HepG2 (cell line): ENCODE measurements at regions not wholly inside any gene's neighbourhood (a gene's known extent, or its start where the extent isn't known, plus 50 kb on each side); places are given as distances from the start of the nearest gene placed in this dataset.

Source experiments
- CTCF ChIP-seq: sonication (generic); formaldehyde crosslinking; IDR thresholded peaks from 2 replicates; pipeline ENCODE4 v1.5.0; 2020; ENCODE audit warnings: mild to moderate bottlenecking, missing genetic modification reagents, moderate library complexity
- SOX6 ChIP-seq, 2 experiments: fragments of 450-650 bp in 1 of 2; sonication (generic) in 1 of 2; formaldehyde crosslinking in 1 of 2; IDR thresholded peaks; 2 replicates each; pipeline versions ENCODE4 v1.4.0 to v1.6.1; 2017 to 2020; ENCODE audit warnings: antibody characterized with exemption in 1 of 2, mild to moderate bottlenecking in 1 of 2, missing genetic modification reagents in 1 of 2
- TF ChIP-seq, protein P1 (sequence below): sonication (generic); formaldehyde crosslinking; IDR thresholded peaks from 2 replicates; pipeline ENCODE4 v1.4.0; 2020; ENCODE audit warnings: mild to moderate bottlenecking, missing genetic modification reagents

DNA sequence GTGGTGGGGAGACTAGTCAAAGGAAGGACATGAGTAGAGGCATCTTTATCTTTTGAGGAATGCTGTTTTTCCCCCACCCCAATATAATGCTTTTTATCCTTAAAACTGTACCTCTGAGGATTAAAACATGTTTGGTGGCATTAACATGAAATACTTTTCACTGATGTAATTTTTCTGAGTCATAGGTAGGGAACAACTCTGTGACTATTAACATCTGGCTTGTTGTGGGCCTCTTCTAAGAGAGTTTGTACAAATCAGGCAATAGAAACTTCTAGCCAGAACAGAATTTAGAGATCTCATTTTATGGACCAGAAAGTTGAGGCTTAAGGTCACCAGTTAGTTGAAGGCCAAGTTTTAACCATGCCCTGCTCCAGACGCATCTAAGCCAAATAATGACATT lies 207.6 kb downstream of the SOX3 start:
- TF ChIP-seq SOX6 (IDR thresholded peaks at IDR 0.05) (no peak), SOX6 (CRISPR knock-in tag; IDR thresholded peaks at IDR 0.05) (no peak), CTCF (CRISPR knock-in tag) (no peak)
- TF ChIP-seq, protein P1, sequence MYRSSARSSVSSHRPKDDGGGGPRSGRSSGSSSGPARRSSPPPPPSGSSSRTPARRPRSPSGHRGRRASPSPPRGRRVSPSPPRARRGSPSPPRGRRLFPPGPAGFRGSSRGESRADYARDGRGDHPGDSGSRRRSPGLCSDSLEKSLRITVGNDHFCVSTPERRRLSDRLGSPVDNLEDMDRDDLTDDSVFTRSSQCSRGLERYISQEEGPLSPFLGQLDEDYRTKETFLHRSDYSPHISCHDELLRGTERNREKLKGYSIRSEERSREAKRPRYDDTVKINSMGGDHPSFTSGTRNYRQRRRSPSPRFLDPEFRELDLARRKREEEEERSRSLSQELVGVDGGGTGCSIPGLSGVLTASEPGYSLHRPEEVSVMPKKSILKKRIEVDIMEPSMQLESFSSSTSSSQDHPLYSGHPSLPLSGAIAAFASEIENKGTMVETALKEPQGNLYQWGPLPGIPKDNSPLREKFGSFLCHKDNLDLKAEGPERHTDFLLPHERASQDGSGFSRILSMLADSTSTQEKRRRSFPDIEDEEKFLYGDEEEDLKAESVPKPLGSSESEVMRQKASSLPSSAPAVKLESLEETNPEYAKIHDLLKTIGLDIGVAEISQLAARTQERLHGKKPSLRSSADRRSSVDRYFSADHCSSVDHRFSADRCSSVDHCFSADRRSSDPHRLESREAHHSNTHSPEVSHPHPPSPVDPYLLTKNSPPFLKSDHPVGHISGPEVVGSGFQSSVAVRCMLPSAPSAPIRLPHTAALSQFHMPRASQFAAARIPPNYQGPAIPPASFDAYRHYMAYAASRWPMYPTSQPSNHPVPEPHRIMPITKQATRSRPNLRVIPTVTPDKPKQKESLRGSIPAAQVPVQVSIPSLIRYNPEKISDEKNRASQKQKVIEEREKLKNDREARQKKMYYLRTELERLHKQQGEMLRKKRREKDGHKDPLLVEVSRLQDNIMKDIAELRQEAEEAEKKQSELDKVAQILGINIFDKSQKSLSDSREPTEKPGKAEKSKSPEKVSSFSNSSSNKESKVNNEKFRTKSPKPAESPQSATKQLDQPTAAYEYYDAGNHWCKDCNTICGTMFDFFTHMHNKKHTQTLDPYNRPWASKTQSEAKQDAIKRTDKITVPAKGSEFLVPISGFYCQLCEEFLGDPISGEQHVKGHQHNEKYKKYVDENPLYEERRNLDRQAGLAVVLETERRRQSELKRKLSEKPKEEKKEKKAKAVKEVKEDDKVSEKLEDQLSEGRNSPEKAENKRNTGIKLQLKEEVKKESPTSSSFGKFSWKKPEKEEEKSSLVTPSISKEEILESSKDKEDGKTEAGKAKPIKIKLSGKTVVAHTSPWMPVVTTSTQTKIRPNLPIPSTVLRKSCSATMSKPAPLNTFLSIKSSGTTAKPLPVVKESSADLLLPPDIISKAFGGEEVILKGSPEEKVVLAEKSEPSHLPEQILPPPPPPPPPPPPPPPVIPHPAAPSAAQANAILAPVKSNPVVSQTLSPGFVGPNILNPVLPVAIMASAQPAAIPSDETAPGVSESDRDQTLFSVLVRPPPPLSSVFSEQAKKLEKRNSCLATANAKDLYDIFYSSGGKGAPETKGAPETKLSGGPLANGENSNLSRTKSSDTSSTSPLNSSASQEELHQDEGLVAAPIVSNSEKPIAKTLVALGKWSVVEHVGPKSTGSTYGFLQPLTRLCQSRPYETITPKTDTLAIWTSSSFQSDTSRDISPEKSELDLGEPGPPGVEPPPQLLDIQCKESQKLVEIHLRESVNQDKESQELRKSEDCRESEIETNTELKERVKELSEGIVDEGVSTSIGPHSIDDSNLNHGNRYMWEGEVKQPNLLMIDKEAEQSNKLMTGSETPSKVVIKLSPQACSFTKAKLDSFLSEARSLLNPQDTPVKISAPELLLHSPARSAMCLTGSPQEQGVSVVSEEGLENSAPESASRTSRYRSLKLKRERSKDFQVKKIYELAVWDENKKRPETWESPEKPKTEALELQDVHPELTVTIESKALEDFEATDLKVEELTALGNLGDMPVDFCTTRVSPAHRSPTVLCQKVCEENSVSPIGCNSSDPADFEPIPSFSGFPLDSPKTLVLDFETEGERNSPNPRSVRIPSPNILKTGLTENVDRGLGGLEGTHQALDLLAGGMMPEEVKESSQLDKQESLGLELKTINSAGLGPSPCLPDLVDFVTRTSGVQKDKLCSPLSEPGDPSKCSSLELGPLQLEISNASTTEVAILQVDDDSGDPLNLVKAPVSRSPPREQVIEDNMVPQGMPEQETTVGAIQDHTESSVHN, result no peak
